GM10266 (cell line): ENCODE measurements at regions not wholly inside any gene's neighbourhood (a gene's known extent, or its start where the extent isn't known, plus 50 kb on each side); places are given as distances from the start of the nearest gene placed in this dataset.

Experiments
- DNase-seq: peaks from one replicate; pipeline ENCODE4 v3.0.0; 2012; ENCODE audit errors: extremely low spot score
- TF ChIP-seq, protein P1 (sequence below): IDR thresholded peaks from 2 replicates; pipeline ENCODE4 v1.5.1; 2012; ENCODE audit warnings: mild to moderate bottlenecking, low read depth; ENCODE audit not compliant: control insufficient read depth, insufficient read depth; ENCODE audit errors: missing control alignments

DNA sequence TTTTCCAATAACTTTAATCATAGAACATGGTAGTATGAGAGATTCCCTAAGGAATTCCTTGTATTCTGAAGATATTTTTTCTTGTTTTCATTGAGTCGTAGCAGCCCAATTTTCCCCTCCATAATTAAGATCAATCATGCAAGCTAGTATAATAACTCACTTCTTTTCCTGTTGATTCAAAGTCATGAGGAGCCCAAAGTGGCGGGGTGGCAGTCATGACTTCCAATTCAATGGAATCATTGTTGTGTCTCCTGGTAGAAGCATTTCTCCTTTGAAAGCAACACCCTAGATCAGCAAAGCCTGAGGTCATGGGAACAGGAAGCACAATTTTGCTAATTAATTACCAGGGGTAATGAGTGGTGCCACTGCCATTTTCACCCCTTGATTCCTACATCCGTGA lies 77.6 kb upstream of the MAGI2 start:
- TF ChIP-seq, protein P1, sequence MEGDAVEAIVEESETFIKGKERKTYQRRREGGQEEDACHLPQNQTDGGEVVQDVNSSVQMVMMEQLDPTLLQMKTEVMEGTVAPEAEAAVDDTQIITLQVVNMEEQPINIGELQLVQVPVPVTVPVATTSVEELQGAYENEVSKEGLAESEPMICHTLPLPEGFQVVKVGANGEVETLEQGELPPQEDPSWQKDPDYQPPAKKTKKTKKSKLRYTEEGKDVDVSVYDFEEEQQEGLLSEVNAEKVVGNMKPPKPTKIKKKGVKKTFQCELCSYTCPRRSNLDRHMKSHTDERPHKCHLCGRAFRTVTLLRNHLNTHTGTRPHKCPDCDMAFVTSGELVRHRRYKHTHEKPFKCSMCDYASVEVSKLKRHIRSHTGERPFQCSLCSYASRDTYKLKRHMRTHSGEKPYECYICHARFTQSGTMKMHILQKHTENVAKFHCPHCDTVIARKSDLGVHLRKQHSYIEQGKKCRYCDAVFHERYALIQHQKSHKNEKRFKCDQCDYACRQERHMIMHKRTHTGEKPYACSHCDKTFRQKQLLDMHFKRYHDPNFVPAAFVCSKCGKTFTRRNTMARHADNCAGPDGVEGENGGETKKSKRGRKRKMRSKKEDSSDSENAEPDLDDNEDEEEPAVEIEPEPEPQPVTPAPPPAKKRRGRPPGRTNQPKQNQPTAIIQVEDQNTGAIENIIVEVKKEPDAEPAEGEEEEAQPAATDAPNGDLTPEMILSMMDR, result no peak
- DNase-seq, result no peak

DNA sequence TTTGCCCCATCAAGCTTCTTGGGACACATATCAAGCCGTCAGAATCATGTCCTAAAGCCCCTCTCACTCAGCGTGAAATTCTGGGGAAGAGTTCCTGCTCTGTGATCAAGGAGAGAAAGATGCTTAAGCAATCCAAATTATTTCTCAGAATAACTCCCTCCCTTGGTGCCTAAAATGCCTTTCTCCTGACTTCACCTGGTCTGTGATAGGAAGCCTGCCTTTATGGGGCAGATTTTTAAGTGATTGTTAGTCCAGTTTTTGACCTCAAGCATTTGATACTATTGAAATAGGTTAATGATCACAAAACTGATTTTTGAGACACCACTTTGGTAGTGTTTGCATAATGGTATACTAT lies 76.4 kb upstream of the MAGI2 start:
- DNase-seq, result no peak
- TF ChIP-seq, protein P1, result no peak

DNA sequence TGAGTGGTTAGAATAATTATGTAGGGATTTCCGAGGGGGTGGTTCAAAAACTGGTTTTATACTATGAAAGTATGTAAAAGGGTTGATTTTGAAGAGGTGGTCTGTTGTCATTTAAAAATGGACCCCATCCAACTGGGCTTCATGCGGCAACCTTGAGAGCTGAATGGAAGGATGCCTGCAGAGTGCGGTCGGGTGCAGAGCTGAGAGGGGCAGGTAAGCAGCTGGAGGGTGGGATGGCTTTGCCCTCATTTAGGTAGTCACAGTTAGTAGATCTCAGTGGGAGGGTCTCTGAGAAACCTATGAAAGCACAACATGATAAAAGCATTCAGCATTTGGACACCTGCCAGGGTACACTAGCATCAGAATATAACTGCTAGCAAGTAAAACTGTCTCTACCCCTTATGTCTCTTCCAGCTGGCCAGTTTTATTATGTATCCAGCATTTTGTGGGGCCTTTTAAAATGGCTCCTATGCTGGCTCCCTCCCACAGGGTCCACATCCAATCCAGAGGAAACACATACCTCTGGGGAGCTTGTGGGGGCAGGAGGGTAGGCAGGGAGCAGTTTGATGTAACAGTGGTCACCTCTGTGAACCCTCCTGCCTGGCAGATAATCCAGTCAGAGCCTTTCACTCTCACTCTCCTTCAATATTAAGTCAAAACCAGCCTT lies 75.9 kb upstream of the MAGI2 start:
- TF ChIP-seq, protein P1, result no peak
- DNase-seq, result no peak

DNA sequence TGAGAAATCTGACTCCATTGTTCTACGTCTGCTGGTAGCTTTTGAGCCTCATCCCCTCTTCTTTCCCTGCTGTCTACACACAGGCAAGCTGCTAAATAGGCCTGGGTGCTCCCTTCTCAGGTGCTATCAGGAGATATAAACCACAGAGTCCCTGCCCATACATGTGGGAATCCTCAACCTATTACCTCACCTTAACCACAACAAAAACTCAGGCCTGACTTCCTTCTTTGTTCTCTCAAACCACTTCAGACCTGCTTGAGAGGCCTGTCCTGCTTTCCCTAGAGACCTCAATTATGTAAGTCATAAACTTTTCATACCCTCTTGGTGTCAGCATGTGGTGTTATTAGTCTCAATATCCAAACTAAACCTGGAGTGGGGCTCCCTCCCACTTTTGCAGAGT lies 75.0 kb upstream of the MAGI2 start:
- no peak for DNase-seq
- TF ChIP-seq, protein P1, result no peak

DNA sequence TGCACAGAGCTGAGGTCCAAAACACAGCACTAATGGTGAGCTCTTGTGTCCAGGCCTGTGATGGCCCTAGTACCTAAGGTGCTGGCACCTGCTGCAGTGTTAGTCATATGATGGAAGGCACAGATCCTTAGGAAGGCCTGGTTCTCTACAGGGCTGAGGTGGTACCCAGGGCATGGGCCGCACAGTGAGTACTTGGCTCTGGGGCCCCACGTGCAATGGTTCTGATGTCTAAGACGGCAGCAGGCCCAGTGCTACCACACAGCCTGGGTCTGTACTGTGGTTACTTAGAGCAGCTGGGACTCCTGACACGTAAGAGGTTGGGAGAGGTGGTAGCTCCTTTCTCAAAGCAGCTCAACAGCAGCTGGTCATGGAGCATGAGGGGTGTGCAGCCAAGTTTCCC lies 70.6 kb upstream of the MAGI2 start:
- DNase-seq, result no peak
- TF ChIP-seq, protein P1, result no peak

DNA sequence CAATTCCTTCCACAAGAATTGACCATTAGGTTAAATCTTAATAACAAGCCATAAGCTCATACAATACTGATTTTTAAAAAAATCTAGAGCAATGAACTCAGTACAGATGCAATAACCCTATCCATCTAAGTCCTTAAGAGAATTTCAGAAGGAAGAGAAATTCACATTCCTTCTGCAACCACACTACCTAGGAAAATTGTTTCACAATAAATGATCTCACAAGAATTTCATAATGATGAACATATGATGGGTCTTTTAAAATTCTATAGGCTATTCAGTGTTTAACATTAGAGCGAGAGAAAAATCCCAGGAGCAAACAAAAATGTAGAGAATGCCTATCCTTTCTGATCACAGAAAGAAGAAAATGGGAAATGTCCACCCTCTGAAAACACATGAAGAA lies 70.0 kb upstream of the MAGI2 start:
- TF ChIP-seq, protein P1, result no peak
- no peak for DNase-seq

DNA sequence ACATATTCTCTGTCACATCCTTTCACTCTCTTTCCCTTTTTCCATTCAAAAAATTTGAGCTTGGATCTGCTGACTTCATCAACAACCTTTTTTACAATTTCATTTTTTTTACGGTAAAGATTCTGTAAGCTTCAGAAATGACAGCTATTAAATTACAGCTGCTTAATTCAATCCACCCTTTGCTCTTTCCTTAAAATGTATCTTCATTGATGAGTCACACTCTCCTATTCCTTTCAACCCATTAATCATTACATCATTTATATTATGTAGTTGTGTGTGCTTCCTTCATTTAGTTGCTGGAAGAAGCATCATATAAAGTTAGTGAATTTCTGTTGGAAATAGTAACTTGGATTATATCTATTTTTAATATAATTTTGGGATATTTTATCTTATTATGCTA lies 67.1 kb upstream of the MAGI2 start:
- TF ChIP-seq, protein P1, result no peak

More for the DNA sequence above, 67.1 kb upstream of the MAGI2 start:
- DNase-seq, result no peak
